DOHH2 (cell line): ENCODE measurements at regions not wholly inside any gene's neighbourhood (a gene's known extent, or its start where the extent isn't known, plus 50 kb on each side); places are given as distances from the start of the nearest gene placed in this dataset.

Experiments
- H3F3A ChIP-seq: fragments of 200-600 bp; sonication (generic), shearing (Covaris generic); 2 replicates; pipeline ENCODE4 v1.6.0; 2016; ENCODE audit warnings: antibody characterized with exemption, mild to moderate bottlenecking; ENCODE audit not compliant: control insufficient read depth, insufficient read depth
- H3K27ac ChIP-seq: fragments of 200-600 bp; sonication (generic); 2 replicates; pipeline ENCODE4 v1.5.1; 2014; ENCODE audit warnings: low read depth, mild to moderate bottlenecking, low read length, moderate library complexity
- H3K27me3 ChIP-seq: fragments of 200-600 bp; sonication (generic); 2 replicates; pipeline ENCODE4 v1.6.1; 2014; ENCODE audit warnings: mild to moderate bottlenecking, low read length, mixed read lengths; ENCODE audit not compliant: control insufficient read depth
- H3K36me3 ChIP-seq: fragments of 200-600 bp; sonication (generic); 2 replicates; pipeline ENCODE4 v1.6.1; 2014; ENCODE audit warnings: mild to moderate bottlenecking, low read length, moderate library complexity, mixed read lengths; ENCODE audit not compliant: control insufficient read depth
- H3K4me1 ChIP-seq: fragments of 200-600 bp; sonication (generic); 2 replicates; pipeline ENCODE4 v1.6.1; 2014; ENCODE audit warnings: mild to moderate bottlenecking, low read length, mixed read lengths; ENCODE audit not compliant: control insufficient read depth
- H3K4me2 ChIP-seq: fragments of 200-600 bp; sonication (generic); 2 replicates; pipeline ENCODE4 v1.6.0; 2014; ENCODE audit warnings: mild to moderate bottlenecking, low read length, moderate library complexity
- H3K4me3 ChIP-seq: fragments of 200-600 bp; sonication (generic); 2 replicates; pipeline ENCODE4 v1.5.1; 2014; ENCODE audit warnings: mild to moderate bottlenecking, low read length, mixed read lengths
- H3K79me2 ChIP-seq: fragments of 200-600 bp; sonication (generic); 2 replicates; pipeline ENCODE4 v1.6.1; 2014; ENCODE audit warnings: mild to moderate bottlenecking, low read length, mixed read lengths; ENCODE audit not compliant: control insufficient read depth
- H3K9me2 ChIP-seq: fragments of 200-600 bp; sonication (generic); replicated peaks from 2 replicates; pipeline ENCODE4 v1.6.1; 2014; ENCODE audit warnings: mild to moderate bottlenecking, low read length, mixed read lengths; ENCODE audit not compliant: control insufficient read depth
- H3K9me3 ChIP-seq: fragments of 200-600 bp; sonication (generic); 2 replicates; pipeline ENCODE4 v1.6.1; 2014; ENCODE audit warnings: antibody characterized with exemption, low read length, mixed read lengths; ENCODE audit not compliant: control insufficient read depth, insufficient read depth
- H4K20me1 ChIP-seq: fragments of 200-600 bp; sonication (generic); 2 replicates; pipeline ENCODE4 v1.6.0; 2014; ENCODE audit warnings: low read depth, mild to moderate bottlenecking, antibody characterized with exemption, low read length, moderate library complexity; ENCODE audit not compliant: control insufficient read depth, insufficient read depth
- EZH2phosphoT487 ChIP-seq: fragments of 200-600 bp; sonication (generic); IDR thresholded peaks from 2 replicates; pipeline ENCODE4 v1.6.1; 2017; ENCODE audit warnings: borderline replicate concordance, mild to moderate bottlenecking, antibody characterized with exemption, low read length, moderate library complexity, mixed read lengths
- TF ChIP-seq, protein P1 (sequence below): fragments of 200-600 bp; sonication (generic); IDR thresholded peaks from one replicate; pipeline ENCODE4 v1.5.1; 2014; ENCODE audit warnings: antibody characterized with exemption, mild to moderate bottlenecking, low read depth, low read length; ENCODE audit not compliant: poor library complexity, severe bottlenecking

DNA sequence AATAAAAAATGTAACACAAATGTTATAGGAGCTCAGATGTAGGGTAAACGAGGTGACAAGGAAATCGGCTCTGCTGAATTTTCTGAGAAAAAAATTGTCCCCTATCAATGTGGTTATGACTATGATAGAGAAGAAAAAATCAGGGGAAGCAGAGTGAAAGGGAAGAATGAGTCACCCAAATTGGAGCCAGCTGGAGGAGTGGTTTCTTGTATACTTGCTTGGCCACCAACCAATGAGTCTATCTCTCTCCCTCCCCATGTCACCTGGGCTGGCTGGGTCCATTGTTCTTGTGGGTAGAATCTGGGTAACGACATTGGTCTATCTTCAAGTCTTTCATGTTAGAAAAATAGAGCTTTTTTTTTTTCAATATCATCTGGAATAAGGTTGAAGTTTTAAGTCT lies 196.6 kb upstream of the FLRT2 start:
- TF ChIP-seq, protein P1, sequence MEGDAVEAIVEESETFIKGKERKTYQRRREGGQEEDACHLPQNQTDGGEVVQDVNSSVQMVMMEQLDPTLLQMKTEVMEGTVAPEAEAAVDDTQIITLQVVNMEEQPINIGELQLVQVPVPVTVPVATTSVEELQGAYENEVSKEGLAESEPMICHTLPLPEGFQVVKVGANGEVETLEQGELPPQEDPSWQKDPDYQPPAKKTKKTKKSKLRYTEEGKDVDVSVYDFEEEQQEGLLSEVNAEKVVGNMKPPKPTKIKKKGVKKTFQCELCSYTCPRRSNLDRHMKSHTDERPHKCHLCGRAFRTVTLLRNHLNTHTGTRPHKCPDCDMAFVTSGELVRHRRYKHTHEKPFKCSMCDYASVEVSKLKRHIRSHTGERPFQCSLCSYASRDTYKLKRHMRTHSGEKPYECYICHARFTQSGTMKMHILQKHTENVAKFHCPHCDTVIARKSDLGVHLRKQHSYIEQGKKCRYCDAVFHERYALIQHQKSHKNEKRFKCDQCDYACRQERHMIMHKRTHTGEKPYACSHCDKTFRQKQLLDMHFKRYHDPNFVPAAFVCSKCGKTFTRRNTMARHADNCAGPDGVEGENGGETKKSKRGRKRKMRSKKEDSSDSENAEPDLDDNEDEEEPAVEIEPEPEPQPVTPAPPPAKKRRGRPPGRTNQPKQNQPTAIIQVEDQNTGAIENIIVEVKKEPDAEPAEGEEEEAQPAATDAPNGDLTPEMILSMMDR: no peak
- TF ChIP-seq EZH2phosphoT487: no peak
- Histone ChIP-seq H3K9me2 (no peaks in the 10 kb centered on the region), H4K20me1 (no peaks in the 10 kb centered on the region), H3K79me2 (no peaks in the 10 kb centered on the region), H3K27me3 (no peaks in the 10 kb centered on the region), H3K36me3 (no peaks in the 10 kb centered on the region), H3K9me3 (no peaks in the 10 kb centered on the region), H3F3A (no peaks in the 10 kb centered on the region), H3K4me3 (no peak overlapping the region), H3K4me1 (no peaks in the 10 kb centered on the region), H3K27ac (no peak overlapping the region), H3K4me2 (no peak overlapping the region)

DNA sequence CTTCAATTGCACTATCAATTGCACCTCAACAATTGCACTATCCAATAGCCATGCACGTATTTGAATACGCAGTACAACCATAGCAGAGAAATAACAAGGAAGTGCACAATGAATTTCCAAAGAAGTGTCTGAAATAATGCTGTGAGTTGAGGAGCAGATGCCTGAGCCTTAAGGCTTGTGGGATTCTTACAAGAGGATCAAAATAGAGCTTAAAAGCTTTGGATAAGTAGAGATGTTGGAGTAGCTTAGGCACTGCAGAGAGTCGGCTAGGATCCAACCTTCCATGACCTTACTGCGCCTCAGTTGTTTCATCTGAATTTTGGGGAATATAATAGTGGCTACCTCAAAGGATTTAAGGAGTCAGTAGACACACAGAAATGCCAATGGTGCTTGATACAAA lies 196.1 kb upstream of the FLRT2 start:
- Histone ChIP-seq H3K4me1 (no peaks in the 10 kb centered on the region), H3K27me3 (no peaks in the 10 kb centered on the region), H3K36me3 (no peaks in the 10 kb centered on the region), H3K4me2 (no peak overlapping the region), H3K79me2 (no peaks in the 10 kb centered on the region), H3K4me3 (no peak overlapping the region), H3K9me2 (no peaks in the 10 kb centered on the region), H3F3A (no peaks in the 10 kb centered on the region), H4K20me1 (no peaks in the 10 kb centered on the region), H3K27ac (no peak overlapping the region), H3K9me3 (no peaks in the 10 kb centered on the region)
- TF ChIP-seq EZH2phosphoT487: no peak
- TF ChIP-seq, protein P1: no peak

DNA sequence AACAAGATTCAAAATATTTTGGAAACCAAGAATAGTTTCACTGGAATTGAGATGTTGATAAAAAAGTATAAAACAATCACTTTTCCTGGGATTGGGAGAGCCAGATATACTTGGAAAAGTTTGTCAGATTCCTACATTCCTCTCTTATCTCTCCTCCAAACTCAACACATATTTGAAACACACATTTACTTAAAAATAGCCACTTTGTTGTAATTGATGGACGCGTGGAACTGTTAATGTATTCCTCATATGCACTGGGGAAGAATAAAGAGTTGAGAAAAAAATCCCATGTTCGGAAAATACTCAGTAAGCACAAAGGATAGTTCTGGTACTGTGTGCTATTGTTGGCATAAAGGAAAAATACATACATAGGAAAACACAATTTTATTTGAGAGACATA lies 195.6 kb upstream of the FLRT2 start:
- H3K27me3 ChIP-seq: no peaks in the 10 kb centered on the region
- H3K4me1 ChIP-seq: no peaks in the 10 kb centered on the region
- H3K36me3 ChIP-seq: no peaks in the 10 kb centered on the region
- no peaks in the 10 kb centered on the region for H3F3A ChIP-seq
- no peak overlapping the region for H3K27ac ChIP-seq
- TF ChIP-seq, protein P1: no peak
- TF ChIP-seq EZH2phosphoT487: no peak
- H3K4me3 ChIP-seq: no peak overlapping the region
- H3K4me2 ChIP-seq: no peak overlapping the region
- no peaks in the 10 kb centered on the region for H4K20me1 ChIP-seq
- no peaks in the 10 kb centered on the region for H3K79me2 ChIP-seq
- H3K9me3 ChIP-seq: no peaks in the 10 kb centered on the region
- H3K9me2 ChIP-seq: no peaks in the 10 kb centered on the region

DNA sequence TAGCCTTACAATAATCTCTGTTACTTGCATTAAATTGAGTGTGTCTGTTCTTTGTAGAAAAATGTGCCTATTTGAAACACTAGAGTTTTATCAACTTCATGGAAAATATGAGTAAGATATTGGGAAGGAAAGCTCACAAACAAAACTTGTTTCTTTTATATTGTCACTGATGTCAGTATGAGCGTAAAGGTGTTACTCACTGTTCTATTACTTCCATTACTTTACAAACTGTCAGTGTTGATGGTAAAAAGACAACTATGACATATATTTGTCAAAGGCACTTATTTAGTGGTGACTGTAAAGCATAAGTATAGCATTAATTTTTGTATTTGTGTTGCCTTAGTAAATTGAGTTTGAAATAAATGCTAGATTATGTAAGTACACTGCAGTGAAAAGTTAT lies 193.7 kb upstream of the FLRT2 start:
- no peak overlapping the region for H3K4me2 ChIP-seq
- no peaks in the 10 kb centered on the region for H3F3A ChIP-seq
- H3K27ac ChIP-seq: no peak overlapping the region
- no peaks in the 10 kb centered on the region for H4K20me1 ChIP-seq
- TF ChIP-seq, protein P1: no peak
- no peak for TF ChIP-seq EZH2phosphoT487
- H3K27me3 ChIP-seq: no peaks in the 10 kb centered on the region
- no peaks in the 10 kb centered on the region for H3K36me3 ChIP-seq
- no peaks in the 10 kb centered on the region for H3K9me3 ChIP-seq
- no peaks in the 10 kb centered on the region for H3K9me2 ChIP-seq
- H3K79me2 ChIP-seq: no peaks in the 10 kb centered on the region
- H3K4me3 ChIP-seq: no peak overlapping the region
- no peaks in the 10 kb centered on the region for H3K4me1 ChIP-seq
